B cell (primary cell): ENCODE measurements at regions not wholly inside any gene's neighbourhood (a gene's known extent, or its start where the extent isn't known, plus 50 kb on each side); places are given as distances from the start of the nearest gene placed in this dataset.

Experiments used
- EZH2 ChIP-seq: IDR thresholded peaks from 2 replicates; pipeline ENCODE4 v1.6.1; 2012; ENCODE audit warnings: borderline replicate concordance, low read depth, mild to moderate bottlenecking, moderate library complexity, low read length; ENCODE audit not compliant: insufficient read depth, poor library complexity, severe bottlenecking
- TF ChIP-seq, protein P1 (sequence below): fragments of 200-600 bp; IDR thresholded peaks from one replicate; pipeline ENCODE4 v1.8.0; 2022; ENCODE audit warnings: antibody characterized with exemption, mild to moderate bottlenecking

DNA sequence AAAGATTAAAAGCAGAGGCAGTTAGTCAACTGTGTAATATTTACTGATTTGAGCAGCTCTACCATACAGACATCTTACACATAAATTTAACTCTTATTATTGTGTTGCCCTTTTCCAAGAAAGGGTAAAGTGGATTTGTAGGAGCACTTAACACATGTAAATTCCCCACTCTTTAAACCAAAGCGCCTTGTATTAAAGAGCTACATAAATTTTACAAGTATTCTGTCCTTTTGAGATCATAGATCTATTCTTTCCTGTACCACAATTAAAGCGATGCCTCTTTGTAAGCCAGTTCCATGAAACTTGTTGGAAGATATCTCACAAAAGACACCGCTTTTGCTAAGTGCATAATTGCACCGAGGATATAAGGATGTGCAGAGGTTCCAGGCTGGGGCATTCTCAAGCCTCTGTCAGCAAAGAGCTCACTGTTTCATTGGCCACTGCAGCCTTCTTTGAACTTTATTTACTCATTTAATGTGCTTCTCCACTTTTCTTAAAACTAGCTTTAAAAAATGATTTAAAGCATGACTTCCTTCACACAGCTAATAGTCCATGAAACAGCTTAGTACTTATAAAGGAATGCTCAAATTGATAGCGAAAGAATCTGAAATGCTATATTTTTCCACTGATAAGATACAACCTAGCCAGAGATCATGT is 520.0 kb upstream of the TCF4 start:
- TF ChIP-seq, protein P1, sequence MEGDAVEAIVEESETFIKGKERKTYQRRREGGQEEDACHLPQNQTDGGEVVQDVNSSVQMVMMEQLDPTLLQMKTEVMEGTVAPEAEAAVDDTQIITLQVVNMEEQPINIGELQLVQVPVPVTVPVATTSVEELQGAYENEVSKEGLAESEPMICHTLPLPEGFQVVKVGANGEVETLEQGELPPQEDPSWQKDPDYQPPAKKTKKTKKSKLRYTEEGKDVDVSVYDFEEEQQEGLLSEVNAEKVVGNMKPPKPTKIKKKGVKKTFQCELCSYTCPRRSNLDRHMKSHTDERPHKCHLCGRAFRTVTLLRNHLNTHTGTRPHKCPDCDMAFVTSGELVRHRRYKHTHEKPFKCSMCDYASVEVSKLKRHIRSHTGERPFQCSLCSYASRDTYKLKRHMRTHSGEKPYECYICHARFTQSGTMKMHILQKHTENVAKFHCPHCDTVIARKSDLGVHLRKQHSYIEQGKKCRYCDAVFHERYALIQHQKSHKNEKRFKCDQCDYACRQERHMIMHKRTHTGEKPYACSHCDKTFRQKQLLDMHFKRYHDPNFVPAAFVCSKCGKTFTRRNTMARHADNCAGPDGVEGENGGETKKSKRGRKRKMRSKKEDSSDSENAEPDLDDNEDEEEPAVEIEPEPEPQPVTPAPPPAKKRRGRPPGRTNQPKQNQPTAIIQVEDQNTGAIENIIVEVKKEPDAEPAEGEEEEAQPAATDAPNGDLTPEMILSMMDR, result no peak
- no peak for TF ChIP-seq EZH2
